Left lung (tissue), 4 donors: ENCODE measurements at regions not wholly inside any gene's neighbourhood (a gene's known extent, or its start where the extent isn't known, plus 50 kb on each side); places are given as distances from the start of the nearest gene placed in this dataset.

Experiments
- ATAC-seq: fragments of 200-7000 bp; cut with Tn5 transposase; one replicate; pipeline ENCODE4 v1.9.1; 2020; ENCODE audit warnings: moderate library complexity
- DNase-seq, 4 donors: peaks; one replicate each; pipeline ENCODE4 v3.0.0-alpha.2; 2013 to 2020
- H3K27ac ChIP-seq, 2 donors: fragments of 200-600 bp; sonication (generic) in 1 of 2; one replicate each; pipeline versions ENCODE4 v1.5.0 to v1.8.0; 2020 to 2021
- H3K27me3 ChIP-seq, 2 donors: fragments of 200-600 bp; sonication (generic) in 1 of 2; one replicate each; pipeline versions ENCODE4 v1.5.0 to v1.8.0; 2020 to 2021
- H3K36me3 ChIP-seq, 2 donors: fragments of 200-600 bp; sonication (generic) in 1 of 2; one replicate each; pipeline versions ENCODE4 v1.5.0 to v1.8.0; 2020 to 2021
- H3K4me1 ChIP-seq, 2 donors: fragments of 200-600 bp; one replicate each; pipeline ENCODE4 v1.8.0; 2021
- H3K4me3 ChIP-seq, 2 donors: fragments of 200-600 bp; sonication (generic) in 1 of 2; one replicate each; pipeline versions ENCODE4 v1.5.0 to v1.8.0; 2020 to 2021; ENCODE audit warnings: mild to moderate bottlenecking in 1 of 2
- H3K9me3 ChIP-seq, 2 donors: fragments of 200-600 bp; sonication (generic) in 1 of 2; one replicate each; pipeline versions ENCODE4 v1.5.0 to v1.8.0; 2020 to 2021
- intact Hi-C, 2 donors: fragments of 100-400 bp; cut with DNase I; formaldehyde crosslinking; loops; one replicate each; pipeline versions ENCODE4 v1.11.2 to v1.14.2; 2022
- TF ChIP-seq, protein P1 (sequence below), 2 donors: fragments of 200-600 bp; sonication (generic) in 1 of 2; IDR thresholded peaks; one replicate each; pipeline versions ENCODE4 v1.5.0 to v1.8.0; 2021; ENCODE audit warnings: antibody characterized with exemption in 2 of 2
- donor health status: DM: no; HTN: yes; CAD: no.
- donor health status: DM: no; HTN: no; CAD: no.

- Histone ChIP-seq H3K36me3 (no peaks in the 10 kb centered on the region), H3K27ac (no peak overlapping the region), H3K4me3 (no peak overlapping the region), H3K9me3 (no peaks in the 10 kb centered on the region), H3K4me1 (no peaks in the 10 kb centered on the region), H3K27me3 (no peaks in the 10 kb centered on the region)
- ATAC-seq = no peak
- TF ChIP-seq, protein P1, sequence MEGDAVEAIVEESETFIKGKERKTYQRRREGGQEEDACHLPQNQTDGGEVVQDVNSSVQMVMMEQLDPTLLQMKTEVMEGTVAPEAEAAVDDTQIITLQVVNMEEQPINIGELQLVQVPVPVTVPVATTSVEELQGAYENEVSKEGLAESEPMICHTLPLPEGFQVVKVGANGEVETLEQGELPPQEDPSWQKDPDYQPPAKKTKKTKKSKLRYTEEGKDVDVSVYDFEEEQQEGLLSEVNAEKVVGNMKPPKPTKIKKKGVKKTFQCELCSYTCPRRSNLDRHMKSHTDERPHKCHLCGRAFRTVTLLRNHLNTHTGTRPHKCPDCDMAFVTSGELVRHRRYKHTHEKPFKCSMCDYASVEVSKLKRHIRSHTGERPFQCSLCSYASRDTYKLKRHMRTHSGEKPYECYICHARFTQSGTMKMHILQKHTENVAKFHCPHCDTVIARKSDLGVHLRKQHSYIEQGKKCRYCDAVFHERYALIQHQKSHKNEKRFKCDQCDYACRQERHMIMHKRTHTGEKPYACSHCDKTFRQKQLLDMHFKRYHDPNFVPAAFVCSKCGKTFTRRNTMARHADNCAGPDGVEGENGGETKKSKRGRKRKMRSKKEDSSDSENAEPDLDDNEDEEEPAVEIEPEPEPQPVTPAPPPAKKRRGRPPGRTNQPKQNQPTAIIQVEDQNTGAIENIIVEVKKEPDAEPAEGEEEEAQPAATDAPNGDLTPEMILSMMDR (IDR thresholded peaks at IDR 0.05) = no peak
- no peak for DNase-seq
- intact Hi-C loops = no loop called here
Observed at GRCh38 chr6:48630511-48630910, 519.5 kb upstream of the PTCHD4 start.

GRCh38 chr6:48628316-48628715 is 517.3 kb upstream of the PTCHD4 start:
- H3K27me3 ChIP-seq = no peaks in the 10 kb centered on the region
- H3K36me3 ChIP-seq = no peaks in the 10 kb centered on the region
- no peak overlapping the region for H3K27ac ChIP-seq
- H3K9me3 ChIP-seq = peaks cover 0 to 1% of the 10 kb centered on the region in 2 donors
- intact Hi-C loops = no loop called here
- ATAC-seq = no peak
- TF ChIP-seq, protein P1 (IDR thresholded peaks at IDR 0.05) = no peak
- H3K4me1 ChIP-seq = no peaks in the 10 kb centered on the region
- H3K4me3 ChIP-seq = no peak overlapping the region
- no peak for DNase-seq

- Histone ChIP-seq H3K4me1 (no peaks in the 10 kb centered on the region), H3K27ac (no peak overlapping the region), H3K36me3 (no peaks in the 10 kb centered on the region), H3K27me3 (no peaks in the 10 kb centered on the region), H3K4me3 (no peak overlapping the region), H3K9me3 (peaks cover 0 to 4% of the 10 kb centered on the region in 2 donors)
- ATAC-seq = no peak
- DNase-seq = no peak
- intact Hi-C loops = no loop called here
- TF ChIP-seq, protein P1 (IDR thresholded peaks at IDR 0.05) = no peak
Observed at GRCh38 chr6:48626421-48626820, 515.4 kb upstream of the PTCHD4 start.

GRCh38 chr6:48624631-48625030 is 513.6 kb upstream of the PTCHD4 start:
- TF ChIP-seq, protein P1 (IDR thresholded peaks at IDR 0.05) = no peak
- no peaks in the 10 kb centered on the region for H3K36me3 ChIP-seq
- H3K4me3 ChIP-seq = no peak overlapping the region
- peaks cover 0 to 4% of the 10 kb centered on the region in 2 donors for H3K9me3 ChIP-seq
- DNase-seq (no peak), ATAC-seq (no peak)
- no peaks in the 10 kb centered on the region for H3K4me1 ChIP-seq
- intact Hi-C loops = no loop called here
- no peaks in the 10 kb centered on the region for H3K27me3 ChIP-seq
- H3K27ac ChIP-seq = no peak overlapping the region

DNA sequence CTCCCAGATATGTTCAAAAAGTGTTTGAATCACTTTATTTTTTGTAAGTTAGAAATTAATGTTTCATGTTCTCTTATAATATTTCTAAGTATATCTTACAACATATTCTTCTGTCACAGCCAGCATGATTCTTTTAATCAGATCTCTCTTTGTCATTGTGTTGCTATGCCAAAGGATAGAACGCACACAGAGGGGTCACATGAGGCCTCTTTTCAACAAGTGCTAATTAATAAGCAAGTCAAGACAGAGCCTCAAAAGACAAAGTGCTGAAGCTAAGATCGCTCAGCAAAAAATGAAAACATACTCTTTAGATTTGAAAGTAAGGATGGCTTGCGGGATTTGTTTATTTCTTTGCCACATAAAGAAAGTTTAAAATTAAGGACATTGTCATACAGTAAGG is 508.8 kb upstream of the PTCHD4 start:
- ATAC-seq = no peak
- Histone ChIP-seq H3K4me1 (no peaks in the 10 kb centered on the region), H3K27me3 (no peaks in the 10 kb centered on the region), H3K9me3 (peaks cover 0 to 22% of the 10 kb centered on the region in 2 donors), H3K4me3 (no peak overlapping the region), H3K36me3 (no peaks in the 10 kb centered on the region), H3K27ac (no peak overlapping the region)
- intact Hi-C loops = no loop called here
- TF ChIP-seq, protein P1 (IDR thresholded peaks at IDR 0.05) = no peak
- no peak for DNase-seq
